ENCODE measurements at regions not wholly inside any gene's neighbourhood (a gene's known extent, or its start where the extent isn't known, plus 50 kb on each side); places are given as distances from the start of the nearest gene placed in this dataset.

- TF ChIP-seq CTCF (IDR thresholded peaks at IDR 0.05; ENCODE audit: poor library complexity, severe bottlenecking) (no peak), REST (IDR thresholded peaks at IDR 0.05; ENCODE audit: borderline replicate concordance) (no peak), EP300 (conservative IDR thresholded peaks at IDR 0.05; ENCODE audit: poor library complexity, severe bottlenecking) (no peak), EZH2 (IDR thresholded peaks at IDR 0.05; ENCODE audit: borderline replicate concordance, insufficient read depth, low read length, poor library complexity, severe bottlenecking) (no peak), SMC3 (conservative IDR thresholded peaks at IDR 0.05; ENCODE audit: poor library complexity) (no peak)
Observed at GRCh38 chr2:8546612-8547283, 135.1 kb upstream of the ID2 start.

All from neural cell (in vitro differentiated cells).